ENCODE measurements at regions not wholly inside any gene's neighbourhood (a gene's known extent, or its start where the extent isn't known, plus 50 kb on each side); places are given as distances from the start of the nearest gene placed in this dataset.

DNA sequence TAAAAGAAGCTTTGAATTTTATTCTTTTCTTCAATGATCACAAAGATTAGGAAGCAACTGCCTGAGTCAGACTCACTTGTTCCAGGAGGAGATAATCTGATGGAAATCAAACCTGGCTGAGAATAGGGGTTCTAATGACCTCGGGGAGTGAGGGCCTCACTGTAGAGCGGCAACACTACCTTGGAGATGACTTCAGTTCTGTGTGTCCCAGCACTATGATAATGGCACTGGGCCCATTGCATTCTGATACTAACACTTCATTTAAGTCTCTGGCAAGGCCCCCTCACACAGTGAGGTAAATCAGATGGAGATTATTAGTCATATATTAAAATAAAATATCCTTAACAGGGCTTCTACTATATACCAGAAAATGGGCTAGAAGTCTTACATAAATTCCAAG is 233.3 kb upstream of the EGLN3 start:
- no peak overlapping the region for H3K27ac Mint-ChIP-seq (ENCODE audit: unreplicated experiment)
- no peak for DNase-seq
- no peaks in the 10 kb centered on the region for H3K4me1 Mint-ChIP-seq (ENCODE audit: low read depth, unreplicated experiment)
- H3K27me3 Mint-ChIP-seq (ENCODE audit: unreplicated experiment) = no peaks in the 10 kb centered on the region
- intact Hi-C loops (cut with micrococcal nuclease; ENCODE audit: unreplicated experiment) = no loop called here
- no peak overlapping the region for H3K4me3 Mint-ChIP-seq (ENCODE audit: low read depth, unreplicated experiment)
- no TSS peak for BruUV-seq (replicated peaks)
- no peaks in the 10 kb centered on the region for H3K36me3 Mint-ChIP-seq (ENCODE audit: insufficient read depth, unreplicated experiment)
- H3K9me3 Mint-ChIP-seq (ENCODE audit: low read depth, unreplicated experiment) = peaks cover 2% of the 10 kb centered on the region
- TF ChIP-seq, protein P1, sequence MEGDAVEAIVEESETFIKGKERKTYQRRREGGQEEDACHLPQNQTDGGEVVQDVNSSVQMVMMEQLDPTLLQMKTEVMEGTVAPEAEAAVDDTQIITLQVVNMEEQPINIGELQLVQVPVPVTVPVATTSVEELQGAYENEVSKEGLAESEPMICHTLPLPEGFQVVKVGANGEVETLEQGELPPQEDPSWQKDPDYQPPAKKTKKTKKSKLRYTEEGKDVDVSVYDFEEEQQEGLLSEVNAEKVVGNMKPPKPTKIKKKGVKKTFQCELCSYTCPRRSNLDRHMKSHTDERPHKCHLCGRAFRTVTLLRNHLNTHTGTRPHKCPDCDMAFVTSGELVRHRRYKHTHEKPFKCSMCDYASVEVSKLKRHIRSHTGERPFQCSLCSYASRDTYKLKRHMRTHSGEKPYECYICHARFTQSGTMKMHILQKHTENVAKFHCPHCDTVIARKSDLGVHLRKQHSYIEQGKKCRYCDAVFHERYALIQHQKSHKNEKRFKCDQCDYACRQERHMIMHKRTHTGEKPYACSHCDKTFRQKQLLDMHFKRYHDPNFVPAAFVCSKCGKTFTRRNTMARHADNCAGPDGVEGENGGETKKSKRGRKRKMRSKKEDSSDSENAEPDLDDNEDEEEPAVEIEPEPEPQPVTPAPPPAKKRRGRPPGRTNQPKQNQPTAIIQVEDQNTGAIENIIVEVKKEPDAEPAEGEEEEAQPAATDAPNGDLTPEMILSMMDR (IDR thresholded peaks at IDR 0.05; ENCODE audit: unreplicated experiment) = no peak
- CTCF ChIA-PET = no interaction called here

- Mint-ChIP-seq H3K27me3 (ENCODE audit: unreplicated experiment) (no peaks in the 10 kb centered on the region), H3K9me3 (ENCODE audit: low read depth, unreplicated experiment) (peaks cover 2% of the 10 kb centered on the region), H3K36me3 (ENCODE audit: insufficient read depth, unreplicated experiment) (no peaks in the 10 kb centered on the region), H3K27ac (ENCODE audit: unreplicated experiment) (no peak overlapping the region), H3K4me3 (ENCODE audit: low read depth, unreplicated experiment) (no peak overlapping the region), H3K4me1 (ENCODE audit: low read depth, unreplicated experiment) (no peaks in the 10 kb centered on the region)
- DNase-seq = no peak
- CTCF ChIA-PET = no interaction called here
- TF ChIP-seq, protein P1 (IDR thresholded peaks at IDR 0.05; ENCODE audit: unreplicated experiment) = no peak
- intact Hi-C loops (cut with micrococcal nuclease; ENCODE audit: unreplicated experiment) = no loop called here
- no TSS peak for BruUV-seq (replicated peaks)
These were observed 232.6 kb upstream of the EGLN3 start for GRCh38 chr14:34183478-34183877.

DNA sequence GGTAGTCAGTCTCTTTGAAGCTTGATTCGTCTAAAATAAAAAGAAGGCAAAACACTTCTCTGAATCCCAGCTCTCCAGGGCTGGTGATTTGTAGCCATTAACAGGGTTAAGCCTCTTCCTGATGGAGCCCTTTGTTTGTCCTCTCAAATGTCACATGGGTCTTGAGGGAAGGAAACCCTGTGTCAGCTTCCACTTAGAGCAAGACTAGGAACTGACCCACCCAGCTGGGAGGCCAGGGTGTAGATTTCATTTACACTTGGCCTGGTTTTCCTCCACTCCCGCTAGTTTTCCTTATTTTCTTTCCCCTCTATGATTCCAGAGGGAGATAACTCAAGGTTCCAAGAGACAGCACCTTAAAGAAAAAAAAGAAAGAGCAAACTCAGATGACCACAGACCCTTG is 230.5 kb upstream of the EGLN3 start:
- H3K4me3 Mint-ChIP-seq (ENCODE audit: low read depth, unreplicated experiment) = no peak overlapping the region
- intact Hi-C loops (cut with micrococcal nuclease; ENCODE audit: unreplicated experiment) = no loop called here
- TF ChIP-seq, protein P1 (IDR thresholded peaks at IDR 0.05; ENCODE audit: unreplicated experiment) = no peak
- H3K27me3 Mint-ChIP-seq (ENCODE audit: unreplicated experiment) = no peaks in the 10 kb centered on the region
- peaks cover 2% of the 10 kb centered on the region for H3K9me3 Mint-ChIP-seq (ENCODE audit: low read depth, unreplicated experiment)
- H3K4me1 Mint-ChIP-seq (ENCODE audit: low read depth, unreplicated experiment) = no peaks in the 10 kb centered on the region
- H3K36me3 Mint-ChIP-seq (ENCODE audit: insufficient read depth, unreplicated experiment) = no peaks in the 10 kb centered on the region
- no peak overlapping the region for H3K27ac Mint-ChIP-seq (ENCODE audit: unreplicated experiment)
- no TSS peak for BruUV-seq (replicated peaks)
- CTCF ChIA-PET = no interaction called here
- no peak for DNase-seq

DNA sequence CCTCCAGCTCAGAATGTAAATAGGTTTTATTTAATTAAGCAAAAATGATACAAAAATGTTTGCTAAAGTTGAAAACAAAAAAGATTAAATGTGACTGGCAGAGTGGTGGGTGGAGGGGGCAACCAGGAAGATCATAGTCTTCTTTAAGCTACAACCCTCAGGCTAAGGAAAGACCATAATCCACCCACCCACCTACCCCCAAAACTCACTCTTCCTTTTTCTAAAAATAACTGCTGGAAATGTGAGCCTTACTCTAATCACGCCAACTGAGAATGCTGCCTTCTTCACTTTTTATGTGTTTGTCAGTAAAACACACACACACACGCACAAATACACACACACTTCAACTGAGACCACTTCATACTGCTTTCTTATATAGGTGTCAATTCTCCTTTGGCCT is 230.0 kb upstream of the EGLN3 start:
- CTCF ChIA-PET = no interaction called here
- H3K36me3 Mint-ChIP-seq (ENCODE audit: insufficient read depth, unreplicated experiment) = no peaks in the 10 kb centered on the region
- no TSS peak for BruUV-seq (replicated peaks)
- DNase-seq = no peak
- intact Hi-C loops (cut with micrococcal nuclease; ENCODE audit: unreplicated experiment) = no loop called here
- H3K27me3 Mint-ChIP-seq (ENCODE audit: unreplicated experiment) = no peaks in the 10 kb centered on the region
- TF ChIP-seq, protein P1 (IDR thresholded peaks at IDR 0.05; ENCODE audit: unreplicated experiment) = no peak
- peaks cover 2% of the 10 kb centered on the region for H3K9me3 Mint-ChIP-seq (ENCODE audit: low read depth, unreplicated experiment)
- no peaks in the 10 kb centered on the region for H3K4me1 Mint-ChIP-seq (ENCODE audit: low read depth, unreplicated experiment)
- H3K4me3 Mint-ChIP-seq (ENCODE audit: low read depth, unreplicated experiment) = no peak overlapping the region
- no peak overlapping the region for H3K27ac Mint-ChIP-seq (ENCODE audit: unreplicated experiment)

DNA sequence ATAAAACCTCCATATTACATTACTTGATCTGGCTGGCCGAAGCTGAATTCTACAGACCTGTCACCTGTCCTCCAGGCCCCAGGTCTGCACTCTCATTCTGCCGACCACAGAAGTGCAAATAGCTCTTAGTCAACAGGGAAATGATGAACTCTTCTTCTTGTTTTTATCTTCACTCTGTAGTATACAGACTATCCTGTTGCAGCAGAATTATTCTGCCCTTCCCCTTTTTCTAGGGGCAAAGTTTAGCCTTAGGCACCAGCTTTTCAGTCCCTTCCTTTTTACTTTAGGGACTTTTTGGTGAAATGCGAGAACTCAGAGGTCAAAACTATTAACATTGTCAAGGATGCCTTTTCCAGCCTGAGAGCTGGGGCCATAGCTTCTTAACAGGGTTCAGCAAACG is 229.6 kb upstream of the EGLN3 start:
- DNase-seq = no peak
- H3K27me3 Mint-ChIP-seq (ENCODE audit: unreplicated experiment) = no peaks in the 10 kb centered on the region
- H3K9me3 Mint-ChIP-seq (ENCODE audit: low read depth, unreplicated experiment) = peaks cover 2% of the 10 kb centered on the region
- no peak overlapping the region for H3K27ac Mint-ChIP-seq (ENCODE audit: unreplicated experiment)
- H3K4me1 Mint-ChIP-seq (ENCODE audit: low read depth, unreplicated experiment) = no peaks in the 10 kb centered on the region
- no peaks in the 10 kb centered on the region for H3K36me3 Mint-ChIP-seq (ENCODE audit: insufficient read depth, unreplicated experiment)
- no peak overlapping the region for H3K4me3 Mint-ChIP-seq (ENCODE audit: low read depth, unreplicated experiment)
- intact Hi-C loops (cut with micrococcal nuclease; ENCODE audit: unreplicated experiment) = no loop called here
- CTCF ChIA-PET = no interaction called here
- TF ChIP-seq, protein P1 (IDR thresholded peaks at IDR 0.05; ENCODE audit: unreplicated experiment) = no peak
- no TSS peak for BruUV-seq (replicated peaks)

All from Calu3 (cell line).